Upper lobe of left lung (tissue), 4 donors: ENCODE measurements at regions not wholly inside any gene's neighbourhood (a gene's known extent, or its start where the extent isn't known, plus 50 kb on each side); places are given as distances from the start of the nearest gene placed in this dataset.

Source experiments
- CTCF ChIP-seq, 6 experiments: fragments of 450-650 bp in 4 of 6; fragments of 200-600 bp in 2 of 6; sonication (generic) in 2 of 6; IDR thresholded peaks; one replicate each; pipeline ENCODE4 v1.5.1; 2016 to 2019; ENCODE audit warnings: antibody characterized with exemption in 6 of 6
- POLR2AphosphoS5 ChIP-seq, 2 donors: sonication (generic); formaldehyde crosslinking; IDR thresholded peaks; one replicate each; pipeline ENCODE4 v1.5.1; 2017; ENCODE audit warnings: antibody characterized with exemption in 2 of 2

- TF ChIP-seq CTCF (IDR thresholded peaks at IDR 0.05) = no peak
- TF ChIP-seq POLR2AphosphoS5 (IDR thresholded peaks at IDR 0.05) = no peak
These were observed 627.4 kb downstream of the CDH26 start for GRCh38 chr20:60585651-60586050.
